OCI-LY3 (cell line): ENCODE measurements at regions not wholly inside any gene's neighbourhood (a gene's known extent, or its start where the extent isn't known, plus 50 kb on each side); places are given as distances from the start of the nearest gene placed in this dataset.

ENCODE experiments used
- H2AFZ ChIP-seq: fragments of 200-600, 300-600 bp; shearing (Covaris generic); 2 replicates; pipeline ENCODE4 v1.6.0; 2014; ENCODE audit warnings: antibody characterized with exemption, low read depth, low read length
- H3K27ac ChIP-seq: fragments of 200-600, 300-600 bp; sonication (generic); 2 replicates; pipeline ENCODE4 v1.5.1; 2014; ENCODE audit warnings: mild to moderate bottlenecking, low read length, moderate library complexity, mixed read lengths
- H3K27me3 ChIP-seq: fragments of 200-600, 300-600 bp; sonication (generic); 2 replicates; pipeline ENCODE4 v1.6.1; 2014; ENCODE audit warnings: low read depth, low read length, mixed read lengths
- H3K36me3 ChIP-seq: fragments of 200-600, 300-600 bp; sonication (generic); replicated peaks from 2 replicates; pipeline ENCODE3; 2014; ENCODE audit warnings: low read depth, low read length, mixed read lengths
- H3K4me1 ChIP-seq: fragments of 300-600, 200-600 bp; sonication (generic); 2 replicates; pipeline ENCODE4 v1.6.1; 2014; ENCODE audit warnings: low read length, mixed read lengths
- H3K4me2 ChIP-seq: fragments of 200-600, 300-600 bp; sonication (generic); 2 replicates; pipeline ENCODE4 v1.6.1; 2014; ENCODE audit warnings: low read length, mixed read lengths
- H3K4me3 ChIP-seq: fragments of 300-600, 200-600 bp; sonication (generic); 2 replicates; pipeline ENCODE4 v1.5.1; 2014; ENCODE audit warnings: antibody characterized with exemption, mild to moderate bottlenecking, low read length, moderate library complexity
- H3K79me2 ChIP-seq: fragments of 300-600, 200-600 bp; shearing (Covaris generic); 2 replicates; pipeline ENCODE4 v1.6.1; 2014; ENCODE audit warnings: mild to moderate bottlenecking, low read length, mixed read lengths
- H3K9ac ChIP-seq: fragments of 300-600, 200-600 bp; shearing (Covaris generic); 2 replicates; pipeline ENCODE4 v1.6.0; 2014; ENCODE audit warnings: mild to moderate bottlenecking, low read length, moderate library complexity
- H3K9me3 ChIP-seq: fragments of 200-600, 300-600 bp; shearing (Covaris generic); 2 replicates; pipeline ENCODE4 v1.6.1; 2014; ENCODE audit warnings: low read length, mixed read lengths; ENCODE audit not compliant: insufficient read depth
- H4K20me1 ChIP-seq: fragments of 200-600, 300-600 bp; sonication (generic); 2 replicates; pipeline ENCODE4 v1.6.1; 2016; ENCODE audit warnings: low read length, mixed read lengths; ENCODE audit not compliant: insufficient read depth
- EZH2phosphoT487 ChIP-seq: fragments of 200-600 bp; shearing (Covaris generic); IDR thresholded peaks from 2 replicates; pipeline ENCODE4 v1.6.1; 2018; ENCODE audit warnings: antibody characterized with exemption, mixed run types, low read depth
- TF ChIP-seq, protein P1 (sequence below): fragments of 200-600, 300-600 bp; sonication (generic); IDR thresholded peaks from 2 replicates; pipeline ENCODE4 v1.5.1; 2014; ENCODE audit warnings: antibody characterized with exemption, low read length, low read depth

DNA sequence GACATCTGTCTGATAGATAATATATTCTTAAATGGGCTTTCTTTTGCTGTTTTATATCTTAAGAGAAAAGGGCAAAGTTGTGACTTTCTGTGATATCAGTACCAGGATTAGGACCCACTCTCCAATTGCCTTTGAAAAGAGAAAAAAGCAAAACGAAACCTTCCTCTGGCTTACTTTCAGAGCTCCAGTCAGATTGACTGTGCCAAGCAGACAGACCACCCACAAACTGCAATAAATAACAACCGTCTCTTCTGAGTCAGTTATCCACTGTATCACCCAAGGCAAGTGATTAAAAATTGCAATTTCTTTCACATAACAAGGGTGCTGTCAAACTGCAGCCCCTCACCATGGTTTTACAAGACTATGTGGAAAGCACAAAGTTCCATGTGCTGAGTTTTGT lies 230.5 kb upstream of the SETBP1 start:
- H2AFZ ChIP-seq, result no peak overlapping the region
- no peak overlapping the region for H3K4me3 ChIP-seq
- no peaks in the 10 kb centered on the region for H3K27me3 ChIP-seq
- no peaks in the 10 kb centered on the region for H3K79me2 ChIP-seq
- H3K9me3 ChIP-seq, result no peaks in the 10 kb centered on the region
- H4K20me1 ChIP-seq, result no peaks in the 10 kb centered on the region
- no peak overlapping the region for H3K9ac ChIP-seq
- no peak for TF ChIP-seq EZH2phosphoT487
- no peak overlapping the region for H3K4me2 ChIP-seq
- H3K36me3 ChIP-seq, result no peaks in the 10 kb centered on the region
- H3K4me1 ChIP-seq, result no peaks in the 10 kb centered on the region
- H3K27ac ChIP-seq, result no peak overlapping the region

DNA sequence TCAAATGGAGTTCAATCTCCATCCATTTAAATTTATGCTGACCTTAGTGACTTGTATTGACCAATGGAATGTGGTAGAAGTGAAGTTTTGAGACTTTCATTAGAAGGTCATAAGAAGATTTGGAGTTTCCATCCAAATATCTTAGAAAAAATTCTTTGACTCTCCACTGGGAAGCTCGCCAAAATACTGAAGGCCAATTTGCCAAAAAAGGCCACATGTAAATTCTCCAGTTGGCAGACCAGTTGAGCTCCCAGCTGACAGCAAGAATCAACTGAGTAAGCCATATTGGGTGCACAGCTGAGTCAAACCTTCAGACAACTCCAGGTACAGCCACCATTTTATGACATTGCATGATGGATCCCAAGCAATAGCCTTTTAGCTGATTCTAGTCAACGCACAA lies 228.3 kb upstream of the SETBP1 start:
- Histone ChIP-seq H3K79me2 (no peaks in the 10 kb centered on the region), H3K27ac (no peak overlapping the region), H3K27me3 (no peaks in the 10 kb centered on the region), H3K9me3 (no peaks in the 10 kb centered on the region), H3K4me1 (no peaks in the 10 kb centered on the region), H3K4me2 (no peak overlapping the region), H3K4me3 (no peak overlapping the region), H2AFZ (no peak overlapping the region), H3K36me3 (no peaks in the 10 kb centered on the region), H4K20me1 (no peaks in the 10 kb centered on the region), H3K9ac (no peak overlapping the region)
- no peak for TF ChIP-seq EZH2phosphoT487

DNA sequence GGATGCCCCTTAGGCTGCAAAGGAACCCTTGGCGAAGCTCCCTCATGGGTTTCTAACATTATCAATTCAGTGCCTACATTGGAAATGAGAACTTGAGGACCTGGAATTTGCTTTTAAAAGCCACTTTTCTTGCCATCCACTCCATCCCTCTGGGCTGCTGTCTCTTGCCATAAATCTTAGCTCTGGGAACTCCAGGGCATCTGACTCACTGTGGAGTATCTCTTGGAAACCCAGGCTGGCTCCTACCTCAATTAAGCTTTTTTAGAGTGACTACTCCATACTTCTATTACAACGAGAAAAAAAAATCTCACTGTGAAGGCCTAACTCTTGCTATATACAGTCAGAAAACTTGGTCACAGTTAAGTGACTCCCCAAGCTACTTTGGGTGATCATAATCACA lies 227.2 kb upstream of the SETBP1 start:
- Histone ChIP-seq H3K27me3 (no peaks in the 10 kb centered on the region), H3K9me3 (no peaks in the 10 kb centered on the region), H3K9ac (no peak overlapping the region), H3K4me2 (no peak overlapping the region), H3K4me1 (peaks cover 10% of the 10 kb centered on the region), H2AFZ (no peak overlapping the region), H3K27ac (no peak overlapping the region), H4K20me1 (no peaks in the 10 kb centered on the region), H3K4me3 (no peak overlapping the region), H3K79me2 (no peaks in the 10 kb centered on the region), H3K36me3 (no peaks in the 10 kb centered on the region)
- TF ChIP-seq EZH2phosphoT487, result no peak
- TF ChIP-seq, protein P1, sequence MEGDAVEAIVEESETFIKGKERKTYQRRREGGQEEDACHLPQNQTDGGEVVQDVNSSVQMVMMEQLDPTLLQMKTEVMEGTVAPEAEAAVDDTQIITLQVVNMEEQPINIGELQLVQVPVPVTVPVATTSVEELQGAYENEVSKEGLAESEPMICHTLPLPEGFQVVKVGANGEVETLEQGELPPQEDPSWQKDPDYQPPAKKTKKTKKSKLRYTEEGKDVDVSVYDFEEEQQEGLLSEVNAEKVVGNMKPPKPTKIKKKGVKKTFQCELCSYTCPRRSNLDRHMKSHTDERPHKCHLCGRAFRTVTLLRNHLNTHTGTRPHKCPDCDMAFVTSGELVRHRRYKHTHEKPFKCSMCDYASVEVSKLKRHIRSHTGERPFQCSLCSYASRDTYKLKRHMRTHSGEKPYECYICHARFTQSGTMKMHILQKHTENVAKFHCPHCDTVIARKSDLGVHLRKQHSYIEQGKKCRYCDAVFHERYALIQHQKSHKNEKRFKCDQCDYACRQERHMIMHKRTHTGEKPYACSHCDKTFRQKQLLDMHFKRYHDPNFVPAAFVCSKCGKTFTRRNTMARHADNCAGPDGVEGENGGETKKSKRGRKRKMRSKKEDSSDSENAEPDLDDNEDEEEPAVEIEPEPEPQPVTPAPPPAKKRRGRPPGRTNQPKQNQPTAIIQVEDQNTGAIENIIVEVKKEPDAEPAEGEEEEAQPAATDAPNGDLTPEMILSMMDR, result no peak

DNA sequence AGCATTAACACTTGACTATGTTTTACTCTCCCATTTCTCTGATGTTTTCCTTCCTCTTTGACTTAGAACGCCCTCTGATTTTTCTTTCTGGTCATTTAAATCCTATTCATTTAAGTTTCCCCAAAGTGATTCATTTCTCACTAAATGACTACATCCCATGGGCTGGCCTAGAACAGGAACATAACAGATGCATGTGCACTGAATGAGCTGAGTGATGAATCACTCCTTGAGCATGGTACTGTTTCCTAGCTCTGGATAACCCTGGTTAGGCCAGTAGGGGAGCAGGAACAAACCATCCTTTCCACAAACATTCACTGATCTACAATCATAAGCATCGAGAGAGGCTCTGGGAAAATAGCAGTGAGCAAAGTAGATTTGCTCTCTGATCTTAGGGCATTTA lies 221.9 kb upstream of the SETBP1 start:
- no peaks in the 10 kb centered on the region for H3K36me3 ChIP-seq
- no peaks in the 10 kb centered on the region for H4K20me1 ChIP-seq
- peaks cover 18% of the 10 kb centered on the region for H3K4me1 ChIP-seq
- no peak overlapping the region for H2AFZ ChIP-seq
- H3K9ac ChIP-seq, result no peak overlapping the region
- TF ChIP-seq, protein P1, result no peak
- TF ChIP-seq EZH2phosphoT487, result no peak
- H3K9me3 ChIP-seq, result no peaks in the 10 kb centered on the region
- H3K27me3 ChIP-seq, result no peaks in the 10 kb centered on the region
- peak overlapping the region; percentile 5 for H3K4me2 ChIP-seq
- H3K27ac ChIP-seq, result no peak overlapping the region
- no peaks in the 10 kb centered on the region for H3K79me2 ChIP-seq
- no peak overlapping the region for H3K4me3 ChIP-seq

DNA sequence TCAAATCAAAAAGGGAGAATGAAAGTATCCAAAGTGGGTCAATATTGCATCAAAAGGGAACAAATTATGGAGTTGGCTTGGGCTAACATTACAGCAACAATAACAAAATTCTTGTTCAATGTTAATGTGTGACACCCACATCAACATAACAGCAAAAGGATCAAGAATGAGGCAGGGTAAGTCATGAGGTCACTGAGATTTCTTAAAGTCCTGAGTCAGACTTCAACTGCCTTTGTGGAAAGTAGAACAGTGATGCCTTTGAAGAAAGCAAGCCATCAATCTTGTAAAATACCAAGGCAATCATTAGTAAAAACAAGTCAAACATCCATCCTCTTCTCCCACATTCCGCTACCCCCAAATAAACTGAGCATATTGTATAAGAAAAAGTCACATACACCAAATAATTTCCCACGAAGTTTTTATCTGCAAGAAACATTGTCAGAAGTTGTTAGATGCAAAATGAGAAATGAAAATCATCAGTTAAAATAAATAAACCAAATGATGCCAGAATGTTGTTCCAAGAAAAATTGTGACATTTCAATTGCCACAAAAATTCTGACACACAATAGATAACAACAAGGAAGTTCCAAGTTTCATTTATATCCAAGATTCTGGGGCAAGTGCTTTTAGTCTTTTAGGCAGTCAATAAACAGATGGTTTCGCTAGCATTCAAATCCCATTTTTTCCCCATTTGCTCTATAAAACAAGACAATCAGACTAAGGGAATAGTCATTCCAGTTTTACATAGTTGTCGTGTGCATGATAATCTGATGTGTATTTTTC lies 216.1 kb upstream of the SETBP1 start:
- Histone ChIP-seq H3K4me3 (no peak overlapping the region), H3K4me1 (peaks cover 16% of the 10 kb centered on the region), H3K27ac (no peak overlapping the region), H3K4me2 (no peak overlapping the region), H3K79me2 (no peaks in the 10 kb centered on the region), H3K9me3 (no peaks in the 10 kb centered on the region), H3K36me3 (no peaks in the 10 kb centered on the region), H3K27me3 (peaks cover 10% of the 10 kb centered on the region; the same call in 1 of the 2 replicates), H3K9ac (no peak overlapping the region), H2AFZ (no peak overlapping the region), H4K20me1 (no peaks in the 10 kb centered on the region)
- no peak for TF ChIP-seq EZH2phosphoT487
- TF ChIP-seq, protein P1, result no peak
